ENCODE measurements at regions not wholly inside any gene's neighbourhood (a gene's known extent, or its start where the extent isn't known, plus 50 kb on each side); places are given as distances from the start of the nearest gene placed in this dataset.

- no peaks in the 10 kb centered on the region for H3K36me3 ChIP-seq (ENCODE audit: insufficient read depth, low read length)
- no peaks in the 10 kb centered on the region for H3K9me3 ChIP-seq (ENCODE audit: low read length)
- no peaks in the 10 kb centered on the region for H3K9me2 ChIP-seq (ENCODE audit: low read depth, low read length)
- H3F3A ChIP-seq (ENCODE audit: insufficient read depth, low read length), result no peaks in the 10 kb centered on the region
- no peak overlapping the region for H2AFZ ChIP-seq (ENCODE audit: low read length)
- no peak overlapping the region for H3K4me3 ChIP-seq (ENCODE audit: low read depth, low read length, poor library complexity, severe bottlenecking)
- H4K20me1 ChIP-seq (ENCODE audit: insufficient read depth, low read length), result no peaks in the 10 kb centered on the region
- TF ChIP-seq CTCF (IDR thresholded peaks at IDR 0.05; ENCODE audit: low read length), result no peak
- TF ChIP-seq EZH2 (IDR thresholded peaks at IDR 0.05; ENCODE audit: borderline replicate concordance, low read length), result no peak
- H3K79me2 ChIP-seq (ENCODE audit: insufficient read depth, low read length), result no peaks in the 10 kb centered on the region
- peak overlapping the region; percentile 49; the same call in 1 of the 2 replicates for H3K9ac ChIP-seq (ENCODE audit: low read length)
- H3K4me2 ChIP-seq (ENCODE audit: low read length), result peak overlapping the region; percentile 30; the same call in 1 of the 2 replicates
- no peaks in the 10 kb centered on the region for H3K27me3 ChIP-seq (ENCODE audit: insufficient read depth, low read length)
- H3K27ac ChIP-seq (ENCODE audit: low read depth, low read length, poor library complexity, severe bottlenecking), result peak overlapping the region; percentile 96
- H3K4me1 ChIP-seq (ENCODE audit: insufficient read depth, low read length, severe bottlenecking), result peaks cover 54% of the 10 kb centered on the region
Observed at GRCh38 chr15:31203999-31204398, 102.5 kb upstream of the TRPM1 start.

- TF ChIP-seq EZH2 (IDR thresholded peaks at IDR 0.05; ENCODE audit: borderline replicate concordance, low read length) (no peak), CTCF (IDR thresholded peaks at IDR 0.05; ENCODE audit: low read length) (no peak)
- Histone ChIP-seq H3K9ac (ENCODE audit: low read length) (no peak overlapping the region), H3K9me2 (ENCODE audit: low read depth, low read length) (no peaks in the 10 kb centered on the region), H3K79me2 (ENCODE audit: insufficient read depth, low read length) (no peaks in the 10 kb centered on the region), H4K20me1 (ENCODE audit: insufficient read depth, low read length) (no peaks in the 10 kb centered on the region), H3K4me1 (ENCODE audit: insufficient read depth, low read length, severe bottlenecking) (peaks cover 42% of the 10 kb centered on the region), H3K9me3 (ENCODE audit: low read length) (peaks cover 6% of the 10 kb centered on the region), H3K4me2 (ENCODE audit: low read length) (no peak overlapping the region), H2AFZ (ENCODE audit: low read length) (no peak overlapping the region), H3K27me3 (ENCODE audit: insufficient read depth, low read length) (no peaks in the 10 kb centered on the region), H3F3A (ENCODE audit: insufficient read depth, low read length) (no peaks in the 10 kb centered on the region), H3K36me3 (ENCODE audit: insufficient read depth, low read length) (peaks cover 8% of the 10 kb centered on the region; the same call in 1 of the 2 replicates), H3K4me3 (ENCODE audit: low read depth, low read length, poor library complexity, severe bottlenecking) (no peak overlapping the region), H3K27ac (ENCODE audit: low read depth, low read length, poor library complexity, severe bottlenecking) (no peak overlapping the region)
Observed at GRCh38 chr15:31206386-31207181, 105.1 kb upstream of the TRPM1 start.

- Histone ChIP-seq H3F3A (ENCODE audit: insufficient read depth, low read length) (no peaks in the 10 kb centered on the region), H3K4me1 (ENCODE audit: insufficient read depth, low read length, severe bottlenecking) (peaks cover 35% of the 10 kb centered on the region), H3K9ac (ENCODE audit: low read length) (no peak overlapping the region), H3K27me3 (ENCODE audit: insufficient read depth, low read length) (no peaks in the 10 kb centered on the region), H2AFZ (ENCODE audit: low read length) (no peak overlapping the region), H3K9me3 (ENCODE audit: low read length) (peaks cover 6% of the 10 kb centered on the region), H3K36me3 (ENCODE audit: insufficient read depth, low read length) (peaks cover 9% of the 10 kb centered on the region; the same call in 1 of the 2 replicates), H3K27ac (ENCODE audit: low read depth, low read length, poor library complexity, severe bottlenecking) (no peak overlapping the region), H4K20me1 (ENCODE audit: insufficient read depth, low read length) (no peaks in the 10 kb centered on the region), H3K9me2 (ENCODE audit: low read depth, low read length) (no peaks in the 10 kb centered on the region), H3K4me2 (ENCODE audit: low read length) (no peak overlapping the region), H3K79me2 (ENCODE audit: insufficient read depth, low read length) (no peaks in the 10 kb centered on the region), H3K4me3 (ENCODE audit: low read depth, low read length, poor library complexity, severe bottlenecking) (no peak overlapping the region)
- TF ChIP-seq CTCF (IDR thresholded peaks at IDR 0.05; ENCODE audit: low read length), result no peak
- TF ChIP-seq EZH2 (IDR thresholded peaks at IDR 0.05; ENCODE audit: borderline replicate concordance, low read length), result no peak
Observed at GRCh38 chr15:31207246-31207645, 105.7 kb upstream of the TRPM1 start.

Measured in OCI-LY1 (cell line).